ENCODE measurements at regions not wholly inside any gene's neighbourhood (a gene's known extent, or its start where the extent isn't known, plus 50 kb on each side); places are given as distances from the start of the nearest gene placed in this dataset.

- 60 to 68% (median 67%) methylated on average over 5 of the region's 5 CpGs for WGBS, 5 donors
- Histone ChIP-seq H3K4me3 (no peak overlapping the region), H3K4me1 (no peaks in the 10 kb centered on the region), H3K27me3 (no peaks in the 10 kb centered on the region), H3K9me3 (no peaks in the 10 kb centered on the region), H3K36me3 (no peaks in the 10 kb centered on the region), H3K27ac (no peak overlapping the region)
- no peak for DNase-seq
- no peak for TF ChIP-seq POLR2AphosphoS5 (IDR thresholded peaks at IDR 0.05)
- TF ChIP-seq CTCF (IDR thresholded peaks at IDR 0.05) = no peak
- TF ChIP-seq POLR2A (IDR thresholded peaks at IDR 0.05) = no peak
- TF ChIP-seq EP300 (IDR thresholded peaks at IDR 0.05) = no peak
- intact Hi-C loops (cut with DNase I; ENCODE audit: low total_unique reads) = no loop called here
These were observed 293.9 kb downstream of the SATB2 start for GRCh38 chr2:199163613-199164458.

DNA sequence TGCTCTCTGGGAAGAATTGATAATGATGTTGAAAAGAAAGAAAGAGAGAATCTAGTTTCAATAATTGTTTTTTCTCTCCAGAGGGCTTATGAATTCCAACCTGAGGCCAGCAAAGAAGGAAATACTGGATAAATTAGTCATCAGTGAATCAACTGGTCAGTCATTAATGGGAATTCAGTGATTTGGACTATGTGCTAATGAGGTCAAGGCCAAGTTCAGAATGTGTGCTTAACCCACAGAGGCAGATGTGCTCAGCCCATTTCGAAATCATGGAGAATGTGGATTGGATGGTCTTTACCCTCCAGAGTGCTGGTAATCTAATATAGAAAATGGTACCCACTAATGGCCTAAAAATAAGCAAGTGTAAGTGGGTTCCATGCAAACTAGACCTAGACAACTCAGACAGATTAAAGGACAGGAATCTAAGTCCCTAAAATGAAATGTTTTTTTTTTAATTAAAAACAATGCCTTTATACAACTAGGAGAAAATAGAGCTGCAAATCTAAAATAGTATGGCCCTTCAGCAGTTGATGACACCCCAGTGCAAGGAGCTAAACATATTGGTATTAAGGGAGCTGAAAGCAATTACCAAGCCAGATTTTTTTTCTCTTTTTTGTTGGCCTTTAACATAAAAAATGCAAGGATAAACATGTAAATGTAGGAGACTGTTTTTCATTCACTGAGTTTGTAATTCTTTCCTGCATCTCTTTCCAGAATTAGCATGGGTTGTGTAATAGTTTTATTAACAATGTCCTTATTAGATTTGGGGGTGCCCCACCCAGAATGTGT lies 296.9 kb downstream of the SATB2 start:
- Histone ChIP-seq H3K36me3 (no peaks in the 10 kb centered on the region), H3K27me3 (no peaks in the 10 kb centered on the region), H3K27ac (no peak overlapping the region), H3K9me3 (peaks cover 0 to 10% (median 4%) of the 10 kb centered on the region in 4 donors), H3K4me3 (no peak overlapping the region), H3K4me1 (no peaks in the 10 kb centered on the region)
- no peak for DNase-seq
- no peak for TF ChIP-seq EP300 (IDR thresholded peaks at IDR 0.05)
- no peak for TF ChIP-seq CTCF (IDR thresholded peaks at IDR 0.05)
- TF ChIP-seq POLR2A (IDR thresholded peaks at IDR 0.05) = no peak
- TF ChIP-seq POLR2AphosphoS5 (IDR thresholded peaks at IDR 0.05) = no peak
- intact Hi-C loops (cut with DNase I; ENCODE audit: low total_unique reads) = no loop called here
- WGBS, 5 donors = 50 to 81% (median 71%) methylated on average over 1 of the region's 1 CpG

- DNase-seq = no peak
- H3K4me3 ChIP-seq = no peak overlapping the region
- H3K27ac ChIP-seq = no peak overlapping the region
- no peaks in the 10 kb centered on the region for H3K27me3 ChIP-seq
- WGBS, 5 donors = 64 to 92% (median 68%) methylated on average over 4 of the region's 4 CpGs
- intact Hi-C loops (cut with DNase I; ENCODE audit: low total_unique reads) = no loop called here
- no peaks in the 10 kb centered on the region for H3K4me1 ChIP-seq
- no peaks in the 10 kb centered on the region for H3K36me3 ChIP-seq
- no peak for TF ChIP-seq POLR2AphosphoS5 (IDR thresholded peaks at IDR 0.05)
- no peak for TF ChIP-seq CTCF (IDR thresholded peaks at IDR 0.05)
- TF ChIP-seq POLR2A (IDR thresholded peaks at IDR 0.05) = no peak
- no peak for TF ChIP-seq EP300 (IDR thresholded peaks at IDR 0.05)
- peaks cover 0 to 15% (median 5%) of the 10 kb centered on the region in 4 donors for H3K9me3 ChIP-seq
These were observed 297.7 kb downstream of the SATB2 start for GRCh38 chr2:199160081-199160480.

GRCh38 chr2:199148076-199148845 lies 309.5 kb downstream of the SATB2 start:
- 57 to 76% (median 69%) methylated on average over 3 of the region's 3 CpGs for WGBS, 5 donors
- no peak for DNase-seq
- Histone ChIP-seq H3K36me3 (no peaks in the 10 kb centered on the region), H3K4me1 (no peaks in the 10 kb centered on the region), H3K9me3 (no peaks in the 10 kb centered on the region), H3K27ac (no peak overlapping the region), H3K4me3 (no peak overlapping the region), H3K27me3 (no peaks in the 10 kb centered on the region)
- intact Hi-C loops (cut with DNase I; ENCODE audit: low total_unique reads) = no loop called here
- TF ChIP-seq CTCF (IDR thresholded peaks at IDR 0.05) = no peak
- no peak for TF ChIP-seq EP300 (IDR thresholded peaks at IDR 0.05)
- no peak for TF ChIP-seq POLR2A (IDR thresholded peaks at IDR 0.05)
- no peak for TF ChIP-seq POLR2AphosphoS5 (IDR thresholded peaks at IDR 0.05)

Data from stomach (tissue), 8 donors.